Stimulated activated effector memory CD8-positive, alpha-beta T cell treated with anti-CD3 and anti-CD28 coated beads, Interleukin-12 subunit alpha, Interleukin-12 subunit beta, amount 100 ng/mL, for 72 hours (primary cell): ENCODE measurements at regions not wholly inside any gene's neighbourhood (a gene's known extent, or its start where the extent isn't known, plus 50 kb on each side); places are given as distances from the start of the nearest gene placed in this dataset.

Source experiments
- ATAC-seq: fragments of 150-1000 bp; cut with Tn5 transposase; 2 replicates; pipeline ENCODE4 v1.10.0; 2021
- DNase-seq, 2 donors: peaks; one replicate each; pipeline ENCODE4 v3.0.0; 2021 to 2022; ENCODE audit warnings: low spot score in 2 of 2
- H3K27ac Mint-ChIP-seq: one replicate; pipeline ENCODE4 v1.8.0; 2022; ENCODE audit warnings: mild to moderate bottlenecking, mixed read lengths
- H3K36me3 Mint-ChIP-seq: one replicate; pipeline ENCODE4 v1.8.0; 2022; ENCODE audit warnings: mild to moderate bottlenecking, mixed read lengths
- H3K4me1 Mint-ChIP-seq: one replicate; pipeline ENCODE4 v1.8.0; 2022; ENCODE audit warnings: mixed read lengths
- H3K4me3 Mint-ChIP-seq: one replicate; pipeline ENCODE4 v1.8.0; 2022; ENCODE audit warnings: mild to moderate bottlenecking, mixed read lengths
- H3K9me3 Mint-ChIP-seq: one replicate; pipeline ENCODE4 v1.8.0; 2022; ENCODE audit warnings: mixed read lengths

DNA sequence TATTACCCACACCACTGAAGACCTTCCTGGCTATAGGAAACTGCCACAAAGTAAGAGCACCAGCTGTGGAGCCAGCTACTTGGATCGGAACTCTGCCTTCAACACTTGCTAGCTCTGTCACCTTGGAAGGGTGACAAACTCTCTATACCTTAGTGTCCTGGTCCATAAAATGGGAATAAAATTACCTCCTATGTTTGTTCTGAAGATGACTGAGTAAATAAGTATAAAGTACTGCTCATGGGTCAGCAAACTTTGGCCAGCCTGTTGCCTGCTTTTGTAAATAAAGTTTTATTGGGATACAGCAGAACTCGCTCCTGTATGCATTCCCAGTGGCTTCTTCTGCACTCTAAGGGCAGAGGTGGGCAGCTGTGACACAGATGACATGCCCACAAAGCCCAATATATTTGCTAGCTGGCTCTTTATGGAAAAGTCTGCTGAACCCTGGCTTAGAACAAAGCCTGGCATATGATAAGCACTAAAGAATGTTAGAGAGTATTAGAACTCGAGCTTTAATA is 451.3 kb downstream of the TMEM182 start:
- Mint-ChIP-seq H3K36me3 (no peaks in the 10 kb centered on the region), H3K9me3 (peaks cover 3% of the 10 kb centered on the region), H3K4me3 (no peak overlapping the region), H3K27ac (no peak overlapping the region), H3K4me1 (no peaks in the 10 kb centered on the region)
- DNase-seq (no peak), ATAC-seq (no peak)

DNA sequence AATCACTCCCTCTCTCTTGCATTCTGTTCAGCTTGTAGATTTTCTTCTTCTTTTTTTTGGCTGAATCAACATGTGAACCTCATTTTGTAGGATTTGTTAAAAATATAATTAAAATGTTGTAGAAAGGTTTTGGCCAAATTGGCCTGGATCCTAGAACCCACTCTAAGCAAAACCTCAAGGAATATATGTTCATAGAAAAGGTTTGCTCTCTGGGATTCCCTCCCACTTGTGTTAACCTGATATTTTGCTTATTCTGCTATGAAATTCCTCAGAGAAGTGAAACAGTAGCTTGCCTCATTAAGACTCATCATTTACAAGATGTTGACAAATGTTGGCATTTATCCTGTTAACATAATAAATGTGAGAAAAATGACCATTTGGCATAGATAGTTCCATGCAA is 456.7 kb downstream of the TMEM182 start:
- ATAC-seq (no peak), DNase-seq (no peak)
- H3K27ac Mint-ChIP-seq, result no peak overlapping the region
- H3K4me1 Mint-ChIP-seq, result no peaks in the 10 kb centered on the region
- H3K36me3 Mint-ChIP-seq, result no peaks in the 10 kb centered on the region
- H3K9me3 Mint-ChIP-seq, result peaks cover 3% of the 10 kb centered on the region
- H3K4me3 Mint-ChIP-seq, result no peak overlapping the region

DNA sequence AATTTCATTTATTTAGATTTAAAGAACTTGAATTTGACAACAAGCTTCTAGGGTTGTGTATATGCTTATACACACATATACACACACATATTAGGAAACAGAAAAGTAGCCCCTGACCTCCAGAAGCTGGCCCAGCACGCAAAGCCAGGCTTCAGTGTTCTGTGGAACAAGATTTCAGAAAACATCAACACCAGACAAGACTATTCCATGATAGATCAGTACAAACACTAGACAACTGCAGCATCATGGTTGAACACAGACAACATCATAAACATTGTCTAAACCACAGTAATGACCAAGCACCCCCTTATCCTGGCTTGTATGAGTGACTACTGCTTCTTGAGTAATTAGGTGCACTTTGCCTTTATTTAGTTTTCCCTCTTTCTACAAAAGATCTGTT is 457.6 kb downstream of the TMEM182 start:
- no peak for DNase-seq
- no peaks in the 10 kb centered on the region for H3K4me1 Mint-ChIP-seq
- H3K4me3 Mint-ChIP-seq, result no peak overlapping the region
- H3K36me3 Mint-ChIP-seq, result no peaks in the 10 kb centered on the region
- no peak overlapping the region for H3K27ac Mint-ChIP-seq
- ATAC-seq, result no peak
- peaks cover 3% of the 10 kb centered on the region for H3K9me3 Mint-ChIP-seq

DNA sequence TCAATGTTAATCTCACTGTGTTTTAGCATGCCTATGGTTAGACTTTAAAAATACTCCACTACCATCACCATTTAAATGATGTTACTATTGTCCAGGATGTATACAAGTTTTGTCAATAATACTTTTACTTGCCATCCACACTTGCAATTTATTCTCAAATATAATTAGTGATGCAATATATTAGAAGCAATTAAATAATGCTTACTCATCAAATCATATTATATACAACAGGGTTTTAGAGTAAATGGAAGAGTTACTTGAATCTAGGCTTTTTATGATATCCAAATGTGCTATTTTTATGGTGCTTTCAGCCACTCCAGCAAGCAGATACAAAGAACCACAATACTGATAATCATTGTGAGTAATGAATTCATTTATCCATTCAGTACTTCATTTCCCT is 461.1 kb downstream of the TMEM182 start:
- peaks cover 3% of the 10 kb centered on the region for H3K9me3 Mint-ChIP-seq
- H3K4me1 Mint-ChIP-seq, result no peaks in the 10 kb centered on the region
- H3K36me3 Mint-ChIP-seq, result no peaks in the 10 kb centered on the region
- ATAC-seq, result no peak
- no peak overlapping the region for H3K27ac Mint-ChIP-seq
- no peak for DNase-seq
- no peak overlapping the region for H3K4me3 Mint-ChIP-seq

DNA sequence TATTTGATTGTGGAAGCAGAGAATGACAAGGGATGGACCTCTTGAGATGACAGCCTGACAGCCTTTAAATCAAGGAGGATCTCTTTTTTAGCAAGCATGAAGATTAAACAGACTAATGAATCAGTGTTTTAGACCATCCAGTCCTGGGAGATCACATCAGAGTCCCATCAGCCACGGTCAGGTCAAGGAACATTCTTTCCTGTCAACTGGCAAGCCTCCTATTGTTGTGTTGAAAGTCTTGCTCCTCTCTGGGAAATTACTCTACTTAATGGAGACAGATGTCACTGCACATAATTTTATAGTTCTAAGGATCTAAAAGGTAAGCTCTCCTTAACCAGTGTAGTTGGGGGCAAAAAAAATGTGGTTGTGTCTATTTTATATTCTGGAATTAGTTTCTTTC is 469.0 kb downstream of the TMEM182 start:
- Mint-ChIP-seq H3K36me3 (no peaks in the 10 kb centered on the region), H3K4me1 (no peaks in the 10 kb centered on the region), H3K4me3 (no peak overlapping the region), H3K9me3 (peaks cover 12% of the 10 kb centered on the region), H3K27ac (no peak overlapping the region)
- DNase-seq, result no peak
- ATAC-seq, result no peak

DNA sequence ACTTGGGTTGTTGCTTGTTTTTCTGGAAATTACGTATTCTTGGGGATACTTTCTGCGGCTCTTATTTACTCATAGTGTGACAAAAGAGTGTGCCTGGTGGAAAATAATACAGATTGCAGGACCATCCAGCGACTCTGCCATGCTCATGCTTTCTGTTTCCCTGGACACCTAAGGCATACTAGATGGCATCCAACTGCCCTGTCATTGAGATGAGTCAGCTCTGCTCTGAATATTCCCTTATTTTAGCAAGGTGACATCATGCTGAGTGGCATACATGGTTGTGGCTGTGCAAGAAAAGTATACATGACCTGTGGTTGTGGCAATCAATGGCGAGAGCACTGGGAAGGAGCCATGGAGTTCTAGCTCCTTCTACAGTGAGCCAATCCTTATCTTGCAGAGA is 471.0 kb downstream of the TMEM182 start:
- ATAC-seq, result no peak
- Mint-ChIP-seq H3K4me3 (no peak overlapping the region), H3K9me3 (peaks cover 15% of the 10 kb centered on the region), H3K36me3 (no peaks in the 10 kb centered on the region), H3K4me1 (no peaks in the 10 kb centered on the region), H3K27ac (no peak overlapping the region)
- DNase-seq, result no peak

DNA sequence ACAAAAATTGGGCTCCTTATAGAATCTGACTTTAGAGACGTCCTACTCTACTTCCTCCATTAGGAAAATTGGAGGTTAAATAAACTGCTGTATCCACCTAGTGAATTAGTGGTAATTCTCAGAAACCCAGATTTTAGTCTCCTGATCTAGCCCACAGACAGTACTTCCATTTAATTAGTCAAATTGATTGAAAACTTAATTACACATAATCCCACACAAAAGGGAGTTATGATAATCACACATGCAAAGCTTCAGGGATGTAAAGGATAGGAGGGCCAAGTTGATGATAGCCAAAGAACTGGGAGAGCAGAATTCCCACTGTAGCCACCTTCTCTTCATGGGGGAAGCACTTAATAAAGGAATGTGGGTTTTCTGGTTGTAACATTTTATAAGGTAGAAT is 471.9 kb downstream of the TMEM182 start:
- H3K27ac Mint-ChIP-seq, result no peak overlapping the region
- no peak overlapping the region for H3K4me3 Mint-ChIP-seq
- no peaks in the 10 kb centered on the region for H3K36me3 Mint-ChIP-seq
- ATAC-seq, result no peak
- H3K4me1 Mint-ChIP-seq, result no peaks in the 10 kb centered on the region
- DNase-seq, result no peak
- H3K9me3 Mint-ChIP-seq, result peaks cover 18% of the 10 kb centered on the region

DNA sequence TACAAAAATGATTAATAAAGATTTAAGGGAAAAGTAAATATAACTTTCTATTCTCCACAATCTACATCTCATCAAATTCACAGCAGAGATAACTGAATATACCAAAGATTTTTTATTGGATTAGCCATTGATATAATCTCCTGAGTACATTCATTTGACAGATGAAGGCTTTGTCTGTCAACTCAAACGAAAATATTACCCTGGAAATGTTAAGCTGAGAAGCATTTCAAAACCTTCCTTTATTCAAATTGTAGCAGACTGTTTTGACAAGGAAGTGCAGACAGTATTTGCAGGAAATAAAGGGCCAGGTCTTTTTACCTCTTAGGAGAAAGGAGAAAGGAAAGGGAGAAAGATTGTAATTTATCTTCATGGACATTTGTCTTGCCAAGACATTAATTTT is 473.5 kb downstream of the TMEM182 start:
- Mint-ChIP-seq H3K27ac (no peak overlapping the region), H3K4me3 (no peak overlapping the region), H3K9me3 (peaks cover 14% of the 10 kb centered on the region), H3K36me3 (no peaks in the 10 kb centered on the region), H3K4me1 (no peaks in the 10 kb centered on the region)
- ATAC-seq (no peak), DNase-seq (no peak)

DNA sequence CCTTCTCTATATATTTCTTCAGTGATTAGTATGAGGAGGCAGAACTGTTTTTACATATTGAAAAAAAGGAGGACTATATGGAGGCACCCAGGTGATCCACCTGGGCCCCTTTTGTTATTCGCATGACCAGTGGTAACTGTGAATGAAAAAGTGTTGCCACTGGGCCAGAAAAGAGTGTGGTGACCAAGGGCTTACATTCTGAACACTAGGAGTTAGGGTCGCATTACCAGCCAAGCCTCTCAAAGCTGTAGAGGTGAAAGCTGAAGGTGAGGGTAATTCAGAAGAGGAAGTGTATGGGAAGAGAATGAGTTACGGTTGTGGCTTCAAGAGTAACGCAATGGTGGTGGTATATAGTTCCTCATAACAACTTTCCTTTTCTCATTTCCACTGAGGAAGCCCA is 487.6 kb downstream of the TMEM182 start:
- ATAC-seq, result no peak
- Mint-ChIP-seq H3K27ac (no peak overlapping the region), H3K4me1 (no peaks in the 10 kb centered on the region), H3K36me3 (no peaks in the 10 kb centered on the region), H3K4me3 (no peak overlapping the region), H3K9me3 (peaks cover 19% of the 10 kb centered on the region)
- no peak for DNase-seq

DNA sequence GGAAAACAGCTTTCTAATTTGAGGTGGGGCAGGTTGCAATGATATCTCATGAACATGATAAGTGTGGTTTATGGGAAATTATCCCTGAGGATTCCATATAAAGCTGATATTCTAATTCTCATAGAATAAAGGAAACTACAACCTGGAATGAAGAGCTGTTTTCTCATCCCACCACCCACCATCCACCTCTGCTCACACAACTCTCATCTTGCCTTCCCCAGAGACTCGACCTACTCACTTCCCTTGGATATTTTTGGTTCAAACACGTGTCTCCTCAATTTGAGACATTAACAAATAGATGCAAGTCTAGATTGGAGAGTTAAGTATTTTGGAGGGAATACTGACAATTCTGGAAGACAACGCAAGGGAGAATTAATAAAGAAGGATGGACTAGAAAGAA is 490.9 kb downstream of the TMEM182 start:
- Mint-ChIP-seq H3K36me3 (no peaks in the 10 kb centered on the region), H3K9me3 (peaks cover 19% of the 10 kb centered on the region), H3K27ac (no peak overlapping the region), H3K4me3 (no peak overlapping the region), H3K4me1 (no peaks in the 10 kb centered on the region)
- DNase-seq (no peak), ATAC-seq (no peak)

DNA sequence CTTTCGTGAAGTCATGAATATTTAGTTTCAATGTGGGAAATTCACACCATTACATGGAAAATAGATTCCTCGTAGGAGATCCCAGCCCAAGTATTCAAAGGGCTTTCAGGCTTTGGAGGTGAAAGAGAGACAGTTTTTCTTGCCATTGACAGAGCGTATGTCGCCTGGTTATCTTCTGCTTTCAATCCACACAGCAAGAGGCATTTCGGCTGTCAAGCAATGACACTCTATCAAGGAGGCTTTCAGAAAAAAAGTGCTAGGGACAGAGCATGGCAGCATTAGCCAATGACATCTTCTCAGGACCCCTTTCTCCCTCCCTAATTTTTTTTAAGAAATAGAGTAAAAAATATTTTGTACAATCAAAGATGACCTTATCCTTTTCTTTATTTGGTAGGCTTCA is 492.8 kb downstream of the TMEM182 start:
- ATAC-seq (no peak), DNase-seq (no peak)
- no peak overlapping the region for H3K4me3 Mint-ChIP-seq
- no peaks in the 10 kb centered on the region for H3K36me3 Mint-ChIP-seq
- no peak overlapping the region for H3K27ac Mint-ChIP-seq
- peaks cover 16% of the 10 kb centered on the region for H3K9me3 Mint-ChIP-seq
- H3K4me1 Mint-ChIP-seq, result no peaks in the 10 kb centered on the region

DNA sequence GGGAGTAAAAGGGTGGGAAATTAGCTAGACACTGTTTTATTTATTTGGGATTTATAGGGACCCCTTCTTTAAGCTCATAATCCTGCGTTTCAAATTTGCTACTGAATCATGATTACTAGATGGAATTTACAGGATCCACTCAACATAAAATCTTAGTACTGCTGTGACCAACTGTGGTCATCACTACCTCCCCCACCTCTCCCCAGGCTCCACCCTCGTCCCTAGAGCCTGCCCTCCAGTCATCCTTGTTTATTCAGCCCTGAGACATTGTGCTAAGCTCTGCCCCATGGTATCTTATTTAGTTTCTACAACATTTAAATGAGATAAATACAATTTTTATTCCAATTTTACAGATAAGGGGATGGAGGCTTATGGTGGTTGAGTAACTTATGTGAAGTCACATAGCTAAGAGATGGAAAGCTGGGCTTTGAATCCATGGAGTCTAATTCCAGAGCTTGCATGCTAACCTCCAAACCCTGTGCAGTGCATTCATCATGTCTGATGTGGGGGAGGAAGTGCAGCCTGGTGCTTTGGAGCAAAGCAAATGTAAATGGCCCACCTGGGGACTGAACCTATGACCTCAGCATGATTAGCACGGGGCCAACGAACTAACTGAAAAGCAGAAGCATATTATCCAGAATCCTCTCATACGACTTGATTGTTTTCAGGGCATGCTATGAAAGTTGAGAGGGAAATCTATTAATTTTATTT is 502.4 kb downstream of the TMEM182 start:
- H3K9me3 Mint-ChIP-seq, result peaks cover 24% of the 10 kb centered on the region
- no peak overlapping the region for H3K27ac Mint-ChIP-seq
- no peaks in the 10 kb centered on the region for H3K36me3 Mint-ChIP-seq
- no peak for ATAC-seq
- no peak overlapping the region for H3K4me3 Mint-ChIP-seq
- no peak for DNase-seq
- H3K4me1 Mint-ChIP-seq, result no peaks in the 10 kb centered on the region

DNA sequence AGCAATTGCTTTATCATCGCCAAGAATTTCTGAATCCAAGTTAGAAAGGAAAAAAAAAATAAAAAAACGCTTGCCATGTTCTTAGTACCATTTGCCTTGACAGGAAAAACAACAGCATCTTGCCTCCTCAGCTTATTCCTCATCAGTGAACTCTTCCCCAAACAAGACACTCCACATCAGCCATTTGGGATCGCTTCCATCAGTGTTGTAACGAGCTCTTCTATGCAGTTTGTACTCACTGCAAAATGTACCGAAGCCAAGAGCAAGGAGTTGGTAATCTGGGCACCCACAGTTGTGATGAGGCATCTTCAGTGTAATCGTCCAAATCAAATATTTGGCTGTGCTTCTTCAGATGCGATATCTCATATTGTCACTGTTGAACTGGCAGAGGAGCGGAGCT is 503.7 kb downstream of the TMEM182 start:
- Mint-ChIP-seq H3K4me3 (no peak overlapping the region), H3K9me3 (peaks cover 29% of the 10 kb centered on the region), H3K27ac (no peak overlapping the region), H3K4me1 (no peaks in the 10 kb centered on the region), H3K36me3 (no peaks in the 10 kb centered on the region)
- ATAC-seq (no peak), DNase-seq (no peak)

DNA sequence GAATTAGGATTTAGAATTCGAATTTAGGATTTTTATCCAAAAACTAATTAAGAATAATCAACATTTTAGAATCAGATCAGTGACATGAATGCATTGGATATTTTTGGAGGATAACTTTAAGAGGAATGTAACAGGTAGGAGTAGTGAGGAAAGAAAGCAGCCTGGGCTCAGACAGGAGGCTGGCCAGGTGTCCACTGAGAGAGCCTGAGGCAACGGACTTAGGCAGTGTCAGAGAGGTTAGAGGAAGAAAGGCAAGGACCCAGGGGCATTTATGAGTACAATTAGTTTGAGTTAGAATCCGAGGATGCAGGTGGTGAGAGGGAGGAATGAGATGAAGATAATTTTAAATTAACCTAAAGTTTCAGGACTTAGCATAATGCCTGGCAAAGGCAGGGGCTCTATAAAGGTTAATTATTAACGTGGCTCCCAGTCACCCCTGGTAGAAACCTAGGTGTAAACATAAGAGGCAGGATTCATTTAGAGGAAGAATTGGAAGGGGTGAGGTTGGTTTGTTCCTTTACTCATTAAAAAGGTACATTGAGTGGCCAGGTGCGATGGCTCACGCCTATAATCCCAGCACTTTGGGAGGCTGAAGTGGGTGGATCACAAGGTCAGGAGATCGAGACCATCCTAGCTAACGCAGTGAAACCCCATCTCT is 507.1 kb downstream of the TMEM182 start:
- no peak for ATAC-seq
- H3K4me3 Mint-ChIP-seq, result no peak overlapping the region
- no peaks in the 10 kb centered on the region for H3K4me1 Mint-ChIP-seq
- H3K9me3 Mint-ChIP-seq, result peaks cover 30% of the 10 kb centered on the region
- no peaks in the 10 kb centered on the region for H3K36me3 Mint-ChIP-seq
- no peak for DNase-seq
- H3K27ac Mint-ChIP-seq, result no peak overlapping the region

DNA sequence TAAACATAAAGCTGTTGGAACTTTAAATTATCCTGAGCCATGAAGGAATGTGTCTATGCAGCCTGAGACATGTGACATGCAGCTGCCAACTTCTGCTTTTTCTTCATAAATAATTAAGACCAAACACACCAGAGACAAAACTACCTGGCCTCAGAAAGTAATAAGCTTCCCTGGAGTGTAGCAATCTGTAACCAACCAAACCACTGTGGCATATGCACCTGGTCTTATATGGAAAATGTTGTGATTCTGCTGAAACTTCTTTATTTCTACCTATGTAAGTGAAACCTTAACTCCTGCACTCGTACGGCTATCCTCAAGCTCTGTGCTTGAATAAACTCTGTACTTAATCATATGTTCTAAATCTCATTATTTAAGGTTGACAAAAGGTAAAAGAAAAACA is 515.0 kb downstream of the TMEM182 start:
- H3K4me3 Mint-ChIP-seq, result no peak overlapping the region
- no peak for ATAC-seq

DNA sequence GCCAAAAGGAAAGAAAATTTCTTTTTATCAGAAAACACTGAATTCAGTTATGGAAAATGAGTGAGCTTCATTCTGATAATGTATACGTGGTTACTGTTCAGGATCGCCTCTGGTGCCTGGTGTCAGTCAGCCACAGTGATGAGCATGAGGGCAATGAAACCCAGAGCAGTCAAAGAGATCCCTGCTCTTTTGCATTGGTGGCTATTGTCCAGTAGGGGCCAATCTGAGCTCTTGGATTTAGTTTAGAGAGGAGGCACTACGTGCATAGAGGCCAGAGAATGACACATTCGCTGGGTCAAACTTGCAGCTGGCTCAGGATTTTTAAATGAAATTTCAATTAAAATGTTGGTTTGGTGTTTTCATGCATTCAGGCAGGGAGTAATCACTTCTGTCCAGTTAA is 522.9 kb downstream of the TMEM182 start:
- Mint-ChIP-seq H3K4me1 (no peaks in the 10 kb centered on the region), H3K9me3 (peaks cover 8% of the 10 kb centered on the region), H3K27ac (no peak overlapping the region), H3K4me3 (no peak overlapping the region), H3K36me3 (no peaks in the 10 kb centered on the region)
- DNase-seq (no peak), ATAC-seq (no peak)

More for the DNA sequence above, 515.0 kb downstream of the TMEM182 start:
- no peaks in the 10 kb centered on the region for H3K36me3 Mint-ChIP-seq
- peaks cover 20% of the 10 kb centered on the region for H3K9me3 Mint-ChIP-seq
- DNase-seq, result no peak
- no peak overlapping the region for H3K27ac Mint-ChIP-seq
- no peaks in the 10 kb centered on the region for H3K4me1 Mint-ChIP-seq
